HL-60 (cell line): ENCODE measurements at regions not wholly inside any gene's neighbourhood (a gene's known extent, or its start where the extent isn't known, plus 50 kb on each side); places are given as distances from the start of the nearest gene placed in this dataset.

Experiments
- DNase-seq, 2 experiments: peaks; one replicate each; pipeline ENCODE4 v3.0.0-alpha.2; 2010 to 2020; ENCODE audit warnings: low read depth in 1 of 2, low spot score in 1 of 2
- H3K27ac ChIP-seq: fragments of 250-450 bp; sonication (Bioruptor Pico); replicated peaks from 2 replicates; pipeline ENCODE4 v1.5.1; 2020; ENCODE audit warnings: mild to moderate bottlenecking, moderate library complexity
- H3K27me3 ChIP-seq: fragments of 250-450 bp; sonication (Bioruptor Pico); 2 replicates; pipeline ENCODE4 v1.5.1; 2021; ENCODE audit warnings: mild to moderate bottlenecking, moderate library complexity; ENCODE audit not compliant: insufficient read depth, poor library complexity, severe bottlenecking
- H3K4me3 ChIP-seq: replicated peaks from 2 replicates; pipeline ENCODE4 v1.5.1; 2011; ENCODE audit warnings: mild to moderate bottlenecking, control low read depth, low read length; ENCODE audit not compliant: insufficient read depth
- CTCF ChIP-seq: IDR thresholded peaks from one replicate; pipeline ENCODE4 v1.5.1; 2011; ENCODE audit warnings: low read length, control low read depth, inconsistent platforms; ENCODE audit not compliant: insufficient read depth
- GABPA ChIP-seq: IDR thresholded peaks from 2 replicates; pipeline ENCODE4 v1.6.1; 2012; ENCODE audit warnings: low read depth
- POLR2AphosphoS5 ChIP-seq: IDR thresholded peaks from 2 replicates; pipeline ENCODE4 v1.6.1; 2012; ENCODE audit warnings: low read depth
- SPI1 ChIP-seq: IDR thresholded peaks from 2 replicates; pipeline ENCODE4 v1.6.1; 2012; ENCODE audit warnings: low read depth, mild to moderate bottlenecking, borderline replicate concordance
- TF ChIP-seq, protein P1 (sequence below): IDR thresholded peaks from 2 replicates; pipeline ENCODE4 v1.6.1; 2012; ENCODE audit warnings: low read depth; ENCODE audit not compliant: insufficient replicate concordance

DNA sequence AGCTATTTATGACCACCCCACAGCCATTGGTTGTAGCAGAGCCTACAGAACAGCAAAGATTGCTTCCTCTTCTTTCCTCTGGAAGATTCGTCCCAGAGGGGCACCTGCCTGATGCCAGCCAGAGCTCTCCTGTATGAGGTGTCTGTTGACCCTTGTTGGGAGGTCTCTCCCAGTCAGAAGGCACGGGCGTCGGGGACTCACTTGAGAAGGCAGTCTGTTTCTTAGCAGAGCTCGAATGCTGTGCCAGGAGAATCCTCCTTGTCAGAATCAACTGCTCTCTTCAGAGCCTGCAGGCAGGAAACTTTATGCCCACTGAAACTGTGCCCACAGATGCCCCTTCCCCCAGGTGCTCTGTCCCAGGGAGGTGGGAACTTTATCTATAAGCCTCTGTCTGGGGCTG lies 479.5 kb upstream of the IZUMO3 start:
- TF ChIP-seq SPI1 (no peak), CTCF (no peak), POLR2AphosphoS5 (no peak), GABPA (no peak)
- TF ChIP-seq, protein P1, sequence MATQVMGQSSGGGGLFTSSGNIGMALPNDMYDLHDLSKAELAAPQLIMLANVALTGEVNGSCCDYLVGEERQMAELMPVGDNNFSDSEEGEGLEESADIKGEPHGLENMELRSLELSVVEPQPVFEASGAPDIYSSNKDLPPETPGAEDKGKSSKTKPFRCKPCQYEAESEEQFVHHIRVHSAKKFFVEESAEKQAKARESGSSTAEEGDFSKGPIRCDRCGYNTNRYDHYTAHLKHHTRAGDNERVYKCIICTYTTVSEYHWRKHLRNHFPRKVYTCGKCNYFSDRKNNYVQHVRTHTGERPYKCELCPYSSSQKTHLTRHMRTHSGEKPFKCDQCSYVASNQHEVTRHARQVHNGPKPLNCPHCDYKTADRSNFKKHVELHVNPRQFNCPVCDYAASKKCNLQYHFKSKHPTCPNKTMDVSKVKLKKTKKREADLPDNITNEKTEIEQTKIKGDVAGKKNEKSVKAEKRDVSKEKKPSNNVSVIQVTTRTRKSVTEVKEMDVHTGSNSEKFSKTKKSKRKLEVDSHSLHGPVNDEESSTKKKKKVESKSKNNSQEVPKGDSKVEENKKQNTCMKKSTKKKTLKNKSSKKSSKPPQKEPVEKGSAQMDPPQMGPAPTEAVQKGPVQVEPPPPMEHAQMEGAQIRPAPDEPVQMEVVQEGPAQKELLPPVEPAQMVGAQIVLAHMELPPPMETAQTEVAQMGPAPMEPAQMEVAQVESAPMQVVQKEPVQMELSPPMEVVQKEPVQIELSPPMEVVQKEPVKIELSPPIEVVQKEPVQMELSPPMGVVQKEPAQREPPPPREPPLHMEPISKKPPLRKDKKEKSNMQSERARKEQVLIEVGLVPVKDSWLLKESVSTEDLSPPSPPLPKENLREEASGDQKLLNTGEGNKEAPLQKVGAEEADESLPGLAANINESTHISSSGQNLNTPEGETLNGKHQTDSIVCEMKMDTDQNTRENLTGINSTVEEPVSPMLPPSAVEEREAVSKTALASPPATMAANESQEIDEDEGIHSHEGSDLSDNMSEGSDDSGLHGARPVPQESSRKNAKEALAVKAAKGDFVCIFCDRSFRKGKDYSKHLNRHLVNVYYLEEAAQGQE, result no peak
- Histone ChIP-seq H3K27me3 (no peaks in the 10 kb centered on the region), H3K4me3 (no peak overlapping the region), H3K27ac (no peak overlapping the region)
- DNase-seq, result no peak

DNA sequence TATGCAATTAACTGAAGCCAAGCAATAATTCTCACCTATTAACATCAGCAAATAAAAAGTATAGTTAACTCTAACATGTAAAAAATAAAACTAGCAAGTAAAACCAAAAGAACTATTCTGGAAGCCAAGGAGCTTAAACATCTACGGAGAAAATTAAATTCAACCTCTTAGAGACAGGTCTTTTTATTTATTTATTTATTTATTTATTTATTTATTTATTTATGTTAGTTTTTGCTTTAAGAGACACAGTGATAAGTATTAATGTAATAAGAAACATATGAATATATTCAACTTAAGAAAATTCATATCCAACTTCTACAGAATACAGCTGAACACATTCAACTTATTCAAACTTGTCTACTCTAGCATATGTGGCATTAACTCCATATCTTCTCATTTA lies 472.1 kb upstream of the IZUMO3 start:
- H3K27ac ChIP-seq, result no peak overlapping the region
- DNase-seq, result no peak
- no peak for TF ChIP-seq GABPA
- TF ChIP-seq, protein P1, result no peak
- TF ChIP-seq CTCF, result no peak
- no peak for TF ChIP-seq SPI1
- no peak for TF ChIP-seq POLR2AphosphoS5
- H3K4me3 ChIP-seq, result no peak overlapping the region
- H3K27me3 ChIP-seq, result no peaks in the 10 kb centered on the region

DNA sequence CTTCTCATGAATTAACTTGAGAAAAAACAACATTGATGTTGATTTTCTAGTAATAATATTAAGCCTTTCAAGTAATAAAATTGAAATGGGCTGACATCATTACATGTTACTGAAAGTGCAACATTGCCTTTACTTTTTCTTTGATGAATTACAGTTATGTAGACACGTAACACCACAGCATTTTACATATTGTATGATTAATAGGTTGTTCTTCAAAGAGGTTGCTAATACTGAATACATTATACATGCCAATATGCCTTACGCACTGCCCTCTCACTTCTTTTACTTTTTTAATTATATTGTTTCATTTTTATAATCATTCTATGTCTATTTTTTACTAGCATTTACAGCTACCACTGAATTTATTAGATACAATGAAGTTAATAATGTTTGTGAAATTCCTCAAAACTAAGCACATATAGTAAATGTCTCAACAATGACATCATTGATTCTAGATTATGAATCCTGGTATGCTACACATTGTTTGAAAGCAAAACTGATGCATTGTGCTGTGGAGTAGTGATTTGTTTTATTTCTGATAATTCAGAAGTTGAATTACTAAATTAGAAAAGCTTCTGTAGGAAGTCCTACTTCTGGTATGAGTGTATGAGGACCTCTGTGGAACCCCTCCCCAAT lies 464.4 kb upstream of the IZUMO3 start:
- no peak for DNase-seq
- no peak overlapping the region for H3K27ac ChIP-seq
- TF ChIP-seq POLR2AphosphoS5 (no peak), GABPA (no peak), SPI1 (no peak), CTCF (no peak)
- TF ChIP-seq, protein P1, result no peak
- H3K27me3 ChIP-seq, result no peaks in the 10 kb centered on the region
- H3K4me3 ChIP-seq, result no peak overlapping the region
